OCI-LY3 (cell line): ENCODE measurements at regions not wholly inside any gene's neighbourhood (a gene's known extent, or its start where the extent isn't known, plus 50 kb on each side); places are given as distances from the start of the nearest gene placed in this dataset.

Experiments
- CTCF ChIP-seq: fragments of 200-600, 300-600 bp; sonication (generic); IDR thresholded peaks from 2 replicates; pipeline ENCODE4 v1.5.1; 2014; ENCODE audit warnings: antibody characterized with exemption, low read length, low read depth
- EZH2phosphoT487 ChIP-seq: fragments of 200-600 bp; shearing (Covaris generic); IDR thresholded peaks from 2 replicates; pipeline ENCODE4 v1.6.1; 2018; ENCODE audit warnings: antibody characterized with exemption, mixed run types, low read depth

- TF ChIP-seq CTCF (no peak), EZH2phosphoT487 (no peak)
Measured at GRCh38 chr11:13160806-13161205, 116.8 kb upstream of the BMAL1 start.
